Body of pancreas (tissue), 4 donors: ENCODE measurements at regions not wholly inside any gene's neighbourhood (a gene's known extent, or its start where the extent isn't known, plus 50 kb on each side); places are given as distances from the start of the nearest gene placed in this dataset.
"Not testable (repeated sequence)": the region's sequence is repeated elsewhere in the genome, so short reads cannot be mapped to it uniquely, and the experiment has no call there.

Experiments
- ATAC-seq: fragments of 150-250 bp; one replicate; pipeline ENCODE4 v1.9.1; 2016
- DNase-seq, 4 donors: peaks; one replicate each; pipeline ENCODE4 v3.0.0-alpha.2; 2019
- H3K27ac ChIP-seq, 4 donors: fragments of 200-600 bp; sonication (generic); 1 replicate in 3 of 4; 2 replicates in 1 of 4; pipeline versions ENCODE4 v1.5.1 to v1.6.1; 2016 to 2019; ENCODE audit warnings: mild to moderate bottlenecking in 1 of 4, mixed read lengths in 1 of 4, moderate library complexity in 1 of 4
- H3K27me3 ChIP-seq, 2 donors: fragments of 200-600 bp; sonication (generic); one replicate each; pipeline ENCODE4 v1.6.0; 2016; ENCODE audit warnings: mild to moderate bottlenecking in 1 of 2
- H3K36me3 ChIP-seq, 2 donors: fragments of 200-600 bp; sonication (generic); replicated peaks in 1 of 2; 2 replicates each; pipeline ENCODE4 v1.5.1; 2016; ENCODE audit warnings: low read depth in 2 of 2; ENCODE audit not compliant: insufficient read depth in 1 of 2
- H3K4me1 ChIP-seq: fragments of 200-600 bp; sonication (generic); one replicate; pipeline ENCODE4 v1.6.0; 2016
- H3K4me3 ChIP-seq, 2 donors: fragments of 200-600 bp; sonication (generic); 1 replicate in 1 of 2; 2 replicates in 1 of 2; pipeline ENCODE4 v1.5.1; 2016 to 2019
- H3K9me3 ChIP-seq, 3 donors: fragments of 200-600 bp; sonication (generic); 1 replicate in 2 of 3; 2 replicates in 1 of 3; pipeline ENCODE4 v1.5.1; 2016
- POLR2A ChIP-seq, 3 donors: fragments of 450-650 bp; IDR thresholded peaks; one replicate each; pipeline ENCODE4 v1.6.1; 2016; ENCODE audit warnings: antibody characterized with exemption in 3 of 3, mild to moderate bottlenecking in 2 of 3
- WGBS, 2 donors: methylation state at CpG; one replicate each; pipeline ENCODE4 v1.1.5; 2017; 5-methylcytosine and 5-hydroxymethylcytosine counted together
- intact Hi-C: fragments of 100-400 bp; cut with DNase I; formaldehyde crosslinking; loops from one replicate; pipeline ENCODE4 v1.15.1; 2023
- TF ChIP-seq, protein P1 (sequence below), 7 experiments: fragments of 450-650 bp in 4 of 7; fragments of 200-600 bp in 3 of 7; sonication (generic) in 3 of 7; IDR thresholded peaks; one replicate each; pipeline ENCODE4 v1.5.1; 2016 to 2019; ENCODE audit warnings: antibody characterized with exemption in 7 of 7

DNA sequence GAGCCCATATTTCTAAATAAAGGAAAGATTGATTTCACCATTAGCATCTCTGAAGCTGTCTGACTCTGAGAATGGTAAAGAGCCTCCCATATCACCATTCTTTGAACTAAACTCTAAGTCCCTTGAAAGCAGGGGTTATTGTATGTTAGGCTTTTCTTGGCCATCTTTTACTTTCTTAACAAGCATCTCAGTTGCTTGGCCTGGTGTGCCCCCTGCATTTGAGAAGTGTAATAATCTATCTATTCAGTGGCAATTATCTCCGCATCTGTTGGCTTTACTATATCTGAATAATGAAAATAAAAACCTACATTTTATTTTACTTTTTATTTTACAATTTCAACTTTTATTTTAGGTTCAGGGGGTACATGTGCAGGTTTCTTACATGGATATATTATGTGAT lies 128.3 kb upstream of the ARMCX2 start:
- ATAC-seq (no peak), DNase-seq (no peak)
- Histone ChIP-seq H3K4me3 (no peak overlapping the region), H3K36me3 (no peaks in the 10 kb centered on the region), H3K9me3 (no peaks in the 10 kb centered on the region), H3K4me1 (no peaks in the 10 kb centered on the region), H3K27ac (no peak overlapping the region), H3K27me3 (no peaks in the 10 kb centered on the region)
- intact Hi-C loops, result no loop called here
- TF ChIP-seq, protein P1, sequence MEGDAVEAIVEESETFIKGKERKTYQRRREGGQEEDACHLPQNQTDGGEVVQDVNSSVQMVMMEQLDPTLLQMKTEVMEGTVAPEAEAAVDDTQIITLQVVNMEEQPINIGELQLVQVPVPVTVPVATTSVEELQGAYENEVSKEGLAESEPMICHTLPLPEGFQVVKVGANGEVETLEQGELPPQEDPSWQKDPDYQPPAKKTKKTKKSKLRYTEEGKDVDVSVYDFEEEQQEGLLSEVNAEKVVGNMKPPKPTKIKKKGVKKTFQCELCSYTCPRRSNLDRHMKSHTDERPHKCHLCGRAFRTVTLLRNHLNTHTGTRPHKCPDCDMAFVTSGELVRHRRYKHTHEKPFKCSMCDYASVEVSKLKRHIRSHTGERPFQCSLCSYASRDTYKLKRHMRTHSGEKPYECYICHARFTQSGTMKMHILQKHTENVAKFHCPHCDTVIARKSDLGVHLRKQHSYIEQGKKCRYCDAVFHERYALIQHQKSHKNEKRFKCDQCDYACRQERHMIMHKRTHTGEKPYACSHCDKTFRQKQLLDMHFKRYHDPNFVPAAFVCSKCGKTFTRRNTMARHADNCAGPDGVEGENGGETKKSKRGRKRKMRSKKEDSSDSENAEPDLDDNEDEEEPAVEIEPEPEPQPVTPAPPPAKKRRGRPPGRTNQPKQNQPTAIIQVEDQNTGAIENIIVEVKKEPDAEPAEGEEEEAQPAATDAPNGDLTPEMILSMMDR (IDR thresholded peaks at IDR 0.05), result no peak
- no peak for TF ChIP-seq POLR2A (IDR thresholded peaks at IDR 0.05)
- WGBS, 2 donors, result 92 to 100% methylated on average over 1 of the region's 1 CpG

DNA sequence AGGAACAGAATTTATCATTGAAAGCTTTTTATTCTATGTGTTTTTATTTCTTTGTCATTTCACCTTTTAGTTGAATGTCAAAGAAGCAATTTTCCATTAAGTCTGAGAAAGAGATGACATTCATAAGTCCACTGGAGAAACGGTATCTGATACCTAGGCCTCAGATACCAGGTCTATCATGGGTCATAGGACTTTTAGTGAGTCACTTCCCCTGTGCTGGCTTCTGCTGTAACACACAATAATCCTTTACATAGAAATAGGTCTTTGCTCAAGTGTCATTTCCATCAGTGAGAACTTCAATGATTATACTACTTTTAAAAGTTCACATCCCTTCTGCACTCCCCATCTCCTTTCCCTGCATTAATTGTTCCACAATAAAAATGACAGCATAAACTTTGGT lies 125.5 kb upstream of the ARMCX2 start:
- TF ChIP-seq, protein P1 (IDR thresholded peaks at IDR 0.05), result no peak
- no peak for TF ChIP-seq POLR2A (IDR thresholded peaks at IDR 0.05)
- H3K9me3 ChIP-seq, result no peaks in the 10 kb centered on the region
- H3K27ac ChIP-seq, result no peak overlapping the region
- ATAC-seq, result no peak
- H3K36me3 ChIP-seq, result no peaks in the 10 kb centered on the region
- H3K27me3 ChIP-seq, result no peaks in the 10 kb centered on the region
- intact Hi-C loops, result no loop called here
- H3K4me1 ChIP-seq, result no peaks in the 10 kb centered on the region
- 31 to 42% methylated on average over 1 of the region's 1 CpG for WGBS, 2 donors
- no peak overlapping the region for H3K4me3 ChIP-seq
- DNase-seq, result no peak

DNA sequence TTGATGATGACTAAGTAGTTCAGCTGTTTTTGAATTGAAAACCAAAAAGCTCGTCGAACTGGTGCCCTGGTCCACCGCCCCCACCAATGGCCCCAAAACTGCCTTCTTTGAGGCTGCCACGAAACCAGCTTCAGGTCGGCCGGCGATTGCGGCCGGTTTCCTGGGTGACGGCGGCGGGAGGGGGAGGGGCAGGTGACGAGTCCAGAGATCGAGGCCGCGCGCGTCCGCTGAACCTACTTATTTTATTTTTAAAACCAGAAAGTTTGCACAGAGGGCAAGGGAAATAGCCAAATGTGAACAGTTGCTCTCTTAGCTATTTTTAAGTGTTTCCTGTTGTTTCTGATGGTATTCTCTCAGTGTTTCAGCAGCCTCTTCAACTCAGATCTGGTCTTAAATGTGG lies 120.8 kb upstream of the ARMCX2 start:
- H3K4me3 ChIP-seq, H3K27ac ChIP-seq, intact Hi-C loops, DNase-seq, H3K4me1 ChIP-seq, H3K36me3 ChIP-seq, H3K9me3 ChIP-seq, H3K27me3 ChIP-seq: not testable (repeated sequence)
- peak; percentile 48 for ATAC-seq
- WGBS, 2 donors, result 86 to 91% methylated on average over 10 to 19 of the region's 19 CpGs

DNA sequence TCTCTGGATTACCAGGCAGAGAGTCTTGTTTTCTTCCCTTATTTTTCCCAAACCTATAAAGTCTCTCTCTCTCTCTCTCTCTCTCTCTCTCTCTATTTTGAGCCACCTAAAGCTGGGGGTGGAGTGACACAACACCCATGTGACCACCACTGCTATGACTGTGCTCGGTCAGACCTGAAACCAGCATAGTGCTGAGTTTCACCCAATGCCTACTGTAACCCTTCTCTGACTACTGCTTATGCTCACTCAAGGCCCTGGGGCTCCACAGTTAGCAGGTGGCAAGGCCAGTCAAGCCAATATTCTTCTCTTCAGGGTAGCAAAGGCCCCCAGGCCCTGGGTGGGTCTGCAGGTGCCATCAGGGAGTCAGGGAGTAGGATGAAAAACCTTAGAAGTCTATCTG lies 114.7 kb upstream of the ARMCX2 start:
- ATAC-seq (no peak), DNase-seq (no peak)
- Histone ChIP-seq H3K4me3 (no peak overlapping the region), H3K27me3 (no peaks in the 10 kb centered on the region), H3K27ac (no peak overlapping the region), H3K4me1 (no peaks in the 10 kb centered on the region), H3K9me3 (no peaks in the 10 kb centered on the region), H3K36me3 (no peaks in the 10 kb centered on the region)
- WGBS, 2 donors, result 83 to 100% methylated on average over 1 of the region's 1 CpG
- intact Hi-C loops, result no loop called here
- TF ChIP-seq POLR2A (IDR thresholded peaks at IDR 0.05), result no peak
- TF ChIP-seq, protein P1 (IDR thresholded peaks at IDR 0.05), result no peak

DNA sequence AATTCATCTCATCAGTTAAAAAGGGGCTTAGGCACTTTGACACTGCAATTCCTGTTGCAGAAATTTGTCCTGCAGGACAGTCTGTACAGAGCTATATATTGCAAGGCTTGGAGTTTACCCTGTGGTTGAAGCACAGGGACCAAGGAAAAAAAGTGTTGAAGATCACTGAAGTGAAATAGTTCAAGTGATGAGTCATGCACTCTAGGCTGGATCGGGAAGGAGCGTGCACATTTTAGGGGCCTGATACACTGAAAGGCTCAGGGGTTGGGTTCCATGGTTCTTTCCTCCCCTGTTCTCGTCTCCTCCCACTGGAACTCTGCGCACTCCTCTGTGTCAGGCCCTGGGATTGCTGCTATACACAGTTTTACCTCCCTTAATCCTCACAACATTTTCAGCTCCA lies 104.9 kb upstream of the ARMCX2 start:
- 82 to 92% methylated on average over 3 to 4 of the region's 4 CpGs for WGBS, 2 donors
- Histone ChIP-seq H3K27me3 (no peaks in the 10 kb centered on the region), H3K9me3 (no peaks in the 10 kb centered on the region), H3K27ac (no peak overlapping the region), H3K4me3 (no peak overlapping the region), H3K36me3 (no peaks in the 10 kb centered on the region), H3K4me1 (no peaks in the 10 kb centered on the region)
- no peak for ATAC-seq
- intact Hi-C loops, result no loop called here
- DNase-seq, result no peak
- TF ChIP-seq POLR2A (IDR thresholded peaks at IDR 0.05), result no peak
- TF ChIP-seq, protein P1 (IDR thresholded peaks at IDR 0.05), result no peak
